Activated T-helper 1 cell treated with anti-CD3 and anti-CD28 coated beads, Interleukin-12 subunit alpha, Interleukin-12 subunit beta, Interleukin-2, Interleukin-4 antibody, amounts not matched to agents 30 ng/mL and 10 ng/mL and 1 ng/mL, durations not matched to agents 14 hours and 24 hours and 36 hours (primary cell): ENCODE measurements at regions not wholly inside any gene's neighbourhood (a gene's known extent, or its start where the extent isn't known, plus 50 kb on each side); places are given as distances from the start of the nearest gene placed in this dataset.

Experiments used
- DNase-seq: peaks from one replicate; pipeline ENCODE4 v3.0.0; 2021; ENCODE audit warnings: low spot score
- H3K27ac Mint-ChIP-seq: one replicate; pipeline ENCODE4 v1.8.0; 2021; ENCODE audit warnings: mild to moderate bottlenecking, mixed read lengths
- H3K27me3 Mint-ChIP-seq: one replicate; pipeline ENCODE4 v1.8.0; 2022; ENCODE audit warnings: mild to moderate bottlenecking, moderate library complexity, mixed read lengths; ENCODE audit not compliant: insufficient read depth
- H3K36me3 Mint-ChIP-seq: one replicate; pipeline ENCODE4 v1.8.0; 2021; ENCODE audit warnings: low read depth, mixed read lengths
- H3K4me1 Mint-ChIP-seq: one replicate; pipeline ENCODE4 v1.8.0; 2021; ENCODE audit warnings: low read depth, mixed read lengths
- H3K4me3 Mint-ChIP-seq: one replicate; pipeline ENCODE4 v1.8.0; 2021; ENCODE audit warnings: mild to moderate bottlenecking, moderate library complexity, mixed read lengths
- H3K9me3 Mint-ChIP-seq: one replicate; pipeline ENCODE4 v1.8.0; 2021; ENCODE audit warnings: mixed read lengths
- intact Hi-C: fragments of 100-400 bp; cut with micrococcal nuclease; formaldehyde crosslinking; loops from one replicate; pipeline ENCODE4 v1.15.1; 2024

- Mint-ChIP-seq H3K27me3 (no peaks in the 10 kb centered on the region), H3K4me3 (no peak overlapping the region), H3K4me1 (peaks cover 44% of the 10 kb centered on the region), H3K36me3 (peaks cover 7% of the 10 kb centered on the region), H3K27ac (no peak overlapping the region), H3K9me3 (peaks cover 6% of the 10 kb centered on the region)
- DNase-seq: no peak
- intact Hi-C loops: no loop called here
These were observed 69.8 kb upstream of the RPH3AL start for GRCh38 chr17:422196-422930.

GRCh38 chr17:420479-421175, 68.0 kb upstream of the RPH3AL start:
- H3K4me1 Mint-ChIP-seq: peaks cover 56% of the 10 kb centered on the region
- H3K36me3 Mint-ChIP-seq: peaks cover 7% of the 10 kb centered on the region
- H3K27ac Mint-ChIP-seq: no peak overlapping the region
- DNase-seq: no peak
- no peak overlapping the region for H3K4me3 Mint-ChIP-seq
- H3K9me3 Mint-ChIP-seq: peaks cover 6% of the 10 kb centered on the region
- intact Hi-C loops: no loop called here
- H3K27me3 Mint-ChIP-seq: no peaks in the 10 kb centered on the region

- peaks cover 68% of the 10 kb centered on the region for H3K4me1 Mint-ChIP-seq
- intact Hi-C loops: no loop called here
- peak overlapping the region; percentile 100 for H3K27ac Mint-ChIP-seq
- H3K27me3 Mint-ChIP-seq: no peaks in the 10 kb centered on the region
- H3K36me3 Mint-ChIP-seq: peaks cover 14% of the 10 kb centered on the region
- H3K4me3 Mint-ChIP-seq: peak overlapping the region; percentile 42
- peaks cover 6% of the 10 kb centered on the region for H3K9me3 Mint-ChIP-seq
- peak; percentile 64 for DNase-seq
These were observed 66.6 kb upstream of the RPH3AL start for GRCh38 chr17:419073-419735.

GRCh38 chr17:418421-418751, 65.8 kb upstream of the RPH3AL start:
- intact Hi-C loops: no loop called here
- H3K4me1 Mint-ChIP-seq: peaks cover 72% of the 10 kb centered on the region
- peak overlapping the region; percentile 100 for H3K27ac Mint-ChIP-seq

DNA sequence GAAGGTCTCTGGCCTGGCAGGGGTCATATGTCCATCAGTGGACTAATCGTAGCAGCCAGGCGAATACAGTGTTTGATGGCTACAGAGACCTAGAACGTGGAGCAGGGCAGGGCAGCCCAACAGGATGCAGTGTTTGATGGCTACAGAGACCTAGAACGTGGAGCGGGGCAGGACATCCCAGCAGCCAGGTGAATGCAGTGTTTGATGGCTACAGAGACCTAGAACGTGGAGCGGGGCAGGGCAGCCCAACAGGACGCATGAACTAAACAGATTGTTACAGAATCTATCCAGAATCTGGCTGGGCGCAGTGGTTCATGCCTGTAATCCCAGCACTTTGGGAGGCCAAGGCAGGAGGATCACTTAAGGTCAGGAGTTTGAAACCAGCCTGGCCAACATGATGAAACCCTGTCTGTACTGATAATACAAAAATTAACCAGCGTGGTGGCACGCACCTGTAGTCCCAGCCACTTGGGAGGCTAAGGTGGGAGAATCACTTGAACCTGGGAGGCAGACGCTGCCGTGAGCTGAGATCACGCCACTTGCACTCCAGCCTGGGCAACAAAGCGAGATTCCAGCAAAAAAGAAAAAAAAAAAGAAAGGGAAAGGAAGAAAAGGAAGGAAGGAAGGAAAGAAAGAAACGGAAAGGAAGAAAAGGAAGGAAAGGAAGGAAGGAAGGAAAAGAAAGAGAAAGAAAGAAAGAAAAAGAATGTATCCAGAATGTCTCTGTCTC, 65.2 kb upstream of the RPH3AL start:
- peak overlapping the region; percentile 77 for H3K4me3 Mint-ChIP-seq
- no peaks in the 10 kb centered on the region for H3K27me3 Mint-ChIP-seq
- H3K9me3 Mint-ChIP-seq: peaks cover 6% of the 10 kb centered on the region
- no peak for DNase-seq
- peaks cover 75% of the 10 kb centered on the region for H3K4me1 Mint-ChIP-seq
- H3K27ac Mint-ChIP-seq: peak overlapping the region; percentile 100
- H3K36me3 Mint-ChIP-seq: peaks cover 22% of the 10 kb centered on the region
- intact Hi-C loops: loop anchor here (2.0 kb wide), 1 partner anchor 225 kb away; no protein-coding TSS in a partner anchor

More at GRCh38 chr17:418421-418751, 65.8 kb upstream of the RPH3AL start:
- H3K9me3 Mint-ChIP-seq: peaks cover 6% of the 10 kb centered on the region
- peak overlapping the region; percentile 77 for H3K4me3 Mint-ChIP-seq
- H3K27me3 Mint-ChIP-seq: no peaks in the 10 kb centered on the region
- DNase-seq: peak; percentile 56
- H3K36me3 Mint-ChIP-seq: peaks cover 19% of the 10 kb centered on the region

GRCh38 chr17:416293-417206, 63.9 kb upstream of the RPH3AL start:
- peak overlapping the region; percentile 100 for H3K27ac Mint-ChIP-seq
- intact Hi-C loops: loop anchor here (1.0 to 2.0 kb wide), 2 partner anchors 226 to 268 kb away; no protein-coding TSS in a partner anchor
- H3K4me1 Mint-ChIP-seq: peaks cover 81% of the 10 kb centered on the region
- peaks cover 6% of the 10 kb centered on the region for H3K9me3 Mint-ChIP-seq
- peaks cover 32% of the 10 kb centered on the region for H3K36me3 Mint-ChIP-seq
- peak overlapping the region; percentile 97 for H3K4me3 Mint-ChIP-seq
- H3K27me3 Mint-ChIP-seq: no peaks in the 10 kb centered on the region
- DNase-seq: peak; percentile 63

DNA sequence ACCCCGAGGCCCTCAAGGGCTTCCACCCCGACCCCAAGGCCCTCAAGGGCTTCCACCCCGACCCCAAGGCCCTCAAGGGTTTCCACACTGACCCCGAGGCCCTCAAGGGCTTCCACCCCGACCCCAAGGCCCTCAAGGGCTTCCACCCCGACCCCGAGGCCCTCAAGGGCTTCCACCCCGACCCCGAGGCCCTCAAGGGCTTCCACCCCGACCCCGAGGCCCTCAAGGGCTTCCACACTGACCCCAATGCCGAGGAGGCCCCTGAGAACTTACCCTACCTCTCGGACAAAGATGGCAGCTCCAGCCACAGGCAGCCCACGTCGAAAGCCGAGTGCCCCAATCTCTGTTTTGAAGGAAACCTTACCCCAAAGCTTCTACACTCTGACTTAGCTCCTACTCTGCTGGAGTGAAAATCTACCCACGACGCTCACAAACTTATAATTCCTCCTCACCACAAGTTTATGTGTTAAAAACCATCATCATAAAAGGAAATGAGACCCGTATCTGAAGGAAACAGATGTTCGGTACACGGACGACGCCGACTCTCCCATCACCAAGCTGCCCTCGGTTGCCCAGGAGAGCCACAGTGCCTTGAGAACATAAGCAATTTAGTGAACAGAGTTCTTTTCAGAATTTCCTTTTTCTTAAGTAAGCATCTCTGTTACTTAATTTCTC, 61.2 kb upstream of the RPH3AL start:
- Mint-ChIP-seq H3K27me3 (peaks cover 7% of the 10 kb centered on the region), H3K27ac (peak overlapping the region; percentile 100), H3K9me3 (no peaks in the 10 kb centered on the region), H3K4me3 (peak overlapping the region; percentile 97), H3K4me1 (peaks cover 83% of the 10 kb centered on the region), H3K36me3 (peaks cover 40% of the 10 kb centered on the region)
- no peak for DNase-seq
- intact Hi-C loops: loop anchor here (2.0 kb wide), 1 partner anchor 147 kb away; no protein-coding TSS in a partner anchor

GRCh38 chr17:413016-413350, 60.4 kb upstream of the RPH3AL start:
- Mint-ChIP-seq H3K4me3 (peak overlapping the region; percentile 95), H3K9me3 (no peaks in the 10 kb centered on the region), H3K4me1 (peaks cover 75% of the 10 kb centered on the region), H3K36me3 (peaks cover 40% of the 10 kb centered on the region), H3K27ac (peak overlapping the region; percentile 90), H3K27me3 (peaks cover 7% of the 10 kb centered on the region)
- intact Hi-C loops: loop anchor here (2.0 kb wide), 1 partner anchor 148 kb away; no protein-coding TSS in a partner anchor
- DNase-seq: no peak

GRCh38 chr17:412211-413015, 59.8 kb upstream of the RPH3AL start:
- Mint-ChIP-seq H3K4me1 (peaks cover 74% of the 10 kb centered on the region), H3K4me3 (peak overlapping the region; percentile 95), H3K36me3 (peaks cover 40% of the 10 kb centered on the region), H3K27me3 (peaks cover 7% of the 10 kb centered on the region), H3K27ac (peak overlapping the region; percentile 90), H3K9me3 (no peaks in the 10 kb centered on the region)
- DNase-seq: peak; percentile 50
- intact Hi-C loops: loop anchor here (1.0 to 2.0 kb wide), 2 partner anchors 148 to 288 kb away; no protein-coding TSS in a partner anchor

DNA sequence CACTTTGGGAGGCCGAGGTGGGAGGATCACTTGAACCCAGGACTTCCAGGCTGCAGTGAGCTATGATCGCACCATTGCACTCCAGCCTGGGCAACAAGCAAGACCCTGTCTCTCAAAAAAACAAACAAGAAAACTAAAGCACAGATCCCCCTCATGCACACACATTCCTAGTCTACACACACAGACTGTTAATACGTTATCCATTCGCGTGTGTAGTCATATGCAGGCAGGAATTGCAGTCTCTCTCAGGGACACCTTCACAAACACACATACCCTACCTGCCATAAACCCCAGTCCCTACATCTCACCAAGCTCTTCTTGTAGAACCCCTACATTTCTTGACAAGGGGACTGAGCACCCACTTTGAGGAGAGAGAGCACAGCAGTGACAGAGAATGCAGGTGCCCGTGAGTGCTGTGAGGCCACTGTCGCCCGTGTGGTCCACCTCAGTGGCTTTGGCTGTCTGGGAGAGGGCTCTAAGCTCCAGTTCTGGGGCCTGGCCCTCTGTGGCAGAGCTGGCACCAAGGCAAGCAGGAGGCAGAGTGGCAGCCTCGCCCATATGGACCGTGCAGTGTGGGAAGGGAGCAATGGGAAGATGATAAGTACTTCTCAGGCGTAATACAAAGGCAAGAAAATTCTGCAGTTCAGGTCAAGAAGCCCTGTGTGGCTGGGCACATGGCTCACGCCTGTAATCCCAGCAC, 59.0 kb upstream of the RPH3AL start:
- Mint-ChIP-seq H3K9me3 (no peaks in the 10 kb centered on the region), H3K36me3 (peaks cover 40% of the 10 kb centered on the region), H3K27ac (peak overlapping the region; percentile 90), H3K4me1 (peaks cover 68% of the 10 kb centered on the region), H3K27me3 (peaks cover 7% of the 10 kb centered on the region), H3K4me3 (peak overlapping the region; percentile 95)
- intact Hi-C loops: loop anchor here (1.0 to 2.0 kb wide), 5 partner anchors 149 to 570 kb away; partner anchors contain the start of genes GLOD4 and MRM3
- DNase-seq: no peak
